WTC11 (cell line): ENCODE measurements at regions not wholly inside any gene's neighbourhood (a gene's known extent, or its start where the extent isn't known, plus 50 kb on each side); places are given as distances from the start of the nearest gene placed in this dataset.
"Not testable (repeated sequence)": the region's sequence is repeated elsewhere in the genome, so short reads cannot be mapped to it uniquely, and the experiment has no call there.

ENCODE experiments used
- ATAC-seq: fragments of 200-7000 bp; cut with Tn5 transposase; 2 replicates; pipeline ENCODE4 v1.10.0; 2021; ENCODE audit warnings: mild to moderate bottlenecking, moderate library complexity
- CTCF ChIA-PET: fragments of 300-600 bp; sonication (Branson Sonifier 250); formaldehyde crosslinking; loops from one replicate; lab custom pipeline; 2021; ENCODE audit warnings: antibody characterized with exemption; lab: Charles Lee
- POLR2A ChIA-PET: fragments of 350-600 bp; sonication (Branson Sonifier 250); formaldehyde crosslinking; loops from one replicate; lab custom pipeline; 2021; ENCODE audit warnings: antibody characterized with exemption; lab: Charles Lee
- DNase-seq: peaks from one replicate; pipeline ENCODE4 v3.0.0; 2021; ENCODE audit warnings: low spot score
- H3K27ac Mint-ChIP-seq: 2 replicates; pipeline ENCODE4 v1.8.0; 2021; ENCODE audit warnings: mixed read lengths
- H3K27me3 Mint-ChIP-seq: 2 replicates; pipeline ENCODE4 v1.8.0; 2021; ENCODE audit warnings: low read depth, mild to moderate bottlenecking, moderate library complexity, mixed read lengths
- H3K36me3 Mint-ChIP-seq: 2 replicates; pipeline ENCODE4 v1.8.0; 2021; ENCODE audit warnings: mixed read lengths
- H3K4me1 Mint-ChIP-seq: 2 replicates; pipeline ENCODE4 v1.8.0; 2022; ENCODE audit warnings: mixed read lengths
- H3K4me3 Mint-ChIP-seq: 2 replicates; pipeline ENCODE4 v1.8.0; 2021; ENCODE audit warnings: mild to moderate bottlenecking, moderate library complexity, mixed read lengths
- H3K9me3 Mint-ChIP-seq: 2 replicates; pipeline ENCODE4 v1.8.0; 2021; ENCODE audit warnings: mixed read lengths
- AFF4 ChIP-seq: sonication (generic); formaldehyde crosslinking; IDR thresholded peaks from 2 replicates; pipeline ENCODE4 v1.8.1; 2023; ENCODE audit warnings: mild to moderate bottlenecking, missing genetic modification reagents, borderline replicate concordance
- ATF1 ChIP-seq: sonication (generic); formaldehyde crosslinking; IDR thresholded peaks from 2 replicates; pipeline ENCODE4 v1.8.1; 2023; ENCODE audit warnings: mild to moderate bottlenecking, moderate library complexity, missing genetic modification reagents
- CTCF ChIP-seq: fragments of 200-600 bp; IDR thresholded peaks from 2 replicates; pipeline ENCODE4 v1.8.0; 2022; ENCODE audit warnings: antibody characterized with exemption
- E2F1 ChIP-seq: sonication (generic); formaldehyde crosslinking; IDR thresholded peaks from 2 replicates; pipeline ENCODE4 v1.8.0; 2022; ENCODE audit warnings: mild to moderate bottlenecking, missing genetic modification reagents
- FOXP4 ChIP-seq: sonication (generic); formaldehyde crosslinking; IDR thresholded peaks from 2 replicates; pipeline ENCODE4 v1.8.0; 2022; ENCODE audit warnings: mild to moderate bottlenecking, missing genetic modification reagents
- GRHL2 ChIP-seq: fragments of 250-450 bp; sonication (Bioruptor Pico); IDR thresholded peaks from 2 replicates; pipeline ENCODE4 v1.8.0; 2022; ENCODE audit warnings: mild to moderate bottlenecking, moderate library complexity; ENCODE audit not compliant: insufficient replicate concordance, severe bottlenecking
- NR1H2 ChIP-seq: sonication (generic); formaldehyde crosslinking; IDR thresholded peaks from 2 replicates; pipeline ENCODE4 v1.9.0; 2021; ENCODE audit warnings: mild to moderate bottlenecking, moderate library complexity, missing genetic modification reagents
- NR2C2 ChIP-seq: sonication (generic); formaldehyde crosslinking; IDR thresholded peaks from 2 replicates; pipeline ENCODE4 v1.8.0; 2022; ENCODE audit warnings: mild to moderate bottlenecking, missing genetic modification reagents
- SP1 ChIP-seq: sonication (generic); formaldehyde crosslinking; conservative IDR thresholded peaks from 2 replicates; pipeline ENCODE4 v1.8.1; 2022; ENCODE audit warnings: missing genetic modification reagents
- STAT6 ChIP-seq: sonication (generic); formaldehyde crosslinking; conservative IDR thresholded peaks from 2 replicates; pipeline ENCODE4 v1.8.1; 2023; ENCODE audit warnings: mild to moderate bottlenecking, low read depth, missing genetic modification reagents, moderate library complexity
- ZMAT4 ChIP-seq: fragments of 250-450 bp; sonication (Bioruptor Pico); IDR thresholded peaks from 2 replicates; pipeline ENCODE4 v1.9.0; 2021; ENCODE audit warnings: mild to moderate bottlenecking
- ZNF121 ChIP-seq: sonication (generic); formaldehyde crosslinking; IDR thresholded peaks from 2 replicates; pipeline ENCODE4 v1.8.0; 2023; ENCODE audit warnings: missing genetic modification reagents
- ZNF263 ChIP-seq: sonication (generic); formaldehyde crosslinking; IDR thresholded peaks from 2 replicates; pipeline ENCODE4 v1.8.1; 2022; ENCODE audit warnings: low read depth, mild to moderate bottlenecking, moderate library complexity, missing genetic modification reagents
- ZNF317 ChIP-seq: sonication (generic); formaldehyde crosslinking; IDR thresholded peaks from 2 replicates; pipeline ENCODE4 v1.8.1; 2023; ENCODE audit warnings: low read depth, mild to moderate bottlenecking, moderate library complexity, missing genetic modification reagents, borderline replicate concordance
- TF ChIP-seq, protein P1 (sequence below): sonication (generic); formaldehyde crosslinking; IDR thresholded peaks from 2 replicates; pipeline ENCODE4 v1.8.1; 2022; ENCODE audit warnings: missing genetic modification reagents, borderline replicate concordance

DNA sequence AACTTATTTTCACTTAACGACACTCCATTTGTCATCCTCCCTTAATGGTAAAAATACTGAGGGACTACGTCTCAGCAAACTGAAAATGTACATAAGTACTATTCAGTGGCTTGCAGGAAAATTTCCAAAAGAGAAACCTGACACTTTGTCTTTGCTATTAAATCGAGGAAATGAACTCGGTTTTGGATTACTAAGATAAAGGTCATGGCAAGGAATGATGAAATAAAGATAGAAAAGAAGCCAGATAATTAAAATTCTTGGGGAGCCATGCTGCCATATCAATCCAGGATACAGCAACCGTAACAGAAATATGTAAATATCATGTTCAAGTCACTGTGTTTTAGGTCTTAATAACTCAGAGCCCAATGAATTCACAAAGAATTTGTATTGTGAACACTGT, 647.8 kb downstream of the CDH9 start (continued):
- TF ChIP-seq, protein P1, sequence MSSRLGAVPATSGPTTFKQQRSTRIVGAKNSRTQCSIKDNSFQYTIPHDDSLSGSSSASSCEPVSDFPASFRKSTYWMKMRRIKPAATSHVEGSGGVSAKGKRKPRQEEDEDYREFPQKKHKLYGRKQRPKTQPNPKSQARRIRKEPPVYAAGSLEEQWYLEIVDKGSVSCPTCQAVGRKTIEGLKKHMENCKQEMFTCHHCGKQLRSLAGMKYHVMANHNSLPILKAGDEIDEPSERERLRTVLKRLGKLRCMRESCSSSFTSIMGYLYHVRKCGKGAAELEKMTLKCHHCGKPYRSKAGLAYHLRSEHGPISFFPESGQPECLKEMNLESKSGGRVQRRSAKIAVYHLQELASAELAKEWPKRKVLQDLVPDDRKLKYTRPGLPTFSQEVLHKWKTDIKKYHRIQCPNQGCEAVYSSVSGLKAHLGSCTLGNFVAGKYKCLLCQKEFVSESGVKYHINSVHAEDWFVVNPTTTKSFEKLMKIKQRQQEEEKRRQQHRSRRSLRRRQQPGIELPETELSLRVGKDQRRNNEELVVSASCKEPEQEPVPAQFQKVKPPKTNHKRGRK (CRISPR knock-in tag) = no peak
- TF ChIP-seq SP1 (CRISPR knock-in tag) (no peak), GRHL2 (no peak), ZNF263 (CRISPR knock-in tag) (no peak), NR1H2 (no peak)

DNA sequence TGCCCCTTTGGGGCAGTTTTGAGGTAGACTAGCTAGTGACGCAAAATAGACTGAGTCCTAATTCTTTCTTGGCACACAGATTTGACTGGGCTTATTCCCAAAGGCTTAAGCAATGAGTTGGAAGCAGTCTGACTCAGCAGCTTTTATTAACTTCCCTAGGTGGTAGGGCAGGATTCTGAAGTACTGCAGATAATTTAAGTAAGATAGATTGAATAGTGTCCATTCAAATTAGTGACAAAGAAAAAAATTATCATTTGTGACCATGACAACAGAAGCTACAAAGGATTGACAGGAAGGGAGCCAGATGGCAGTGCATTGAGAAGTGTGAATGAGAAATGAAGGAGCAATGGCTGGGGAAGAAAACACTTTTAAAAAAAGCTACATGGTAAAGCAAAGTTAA, 649.4 kb downstream of the CDH9 start:
- H3K36me3 Mint-ChIP-seq = peaks cover 12% of the 10 kb centered on the region
- no peak for TF ChIP-seq SP1 (CRISPR knock-in tag)
- TF ChIP-seq STAT6 = no peak
- no peak for TF ChIP-seq ATF1 (CRISPR knock-in tag)
- no peak for TF ChIP-seq FOXP4
- TF ChIP-seq AFF4 (CRISPR knock-in tag) = no peak
- no peak for TF ChIP-seq ZNF121
- TF ChIP-seq CTCF = no peak
- TF ChIP-seq, all 79 proteins: peak for 0
- H3K4me3 Mint-ChIP-seq = no peak overlapping the region
- peaks cover 37% of the 10 kb centered on the region for H3K9me3 Mint-ChIP-seq
- H3K27ac Mint-ChIP-seq = no peak overlapping the region
- H3K27me3 Mint-ChIP-seq = no peaks in the 10 kb centered on the region
- DNase-seq = no peak
- no peak for ATAC-seq
- CTCF ChIA-PET = no interaction called here
- POLR2A ChIA-PET = no interaction called here
- peaks cover 10% of the 10 kb centered on the region for H3K4me1 Mint-ChIP-seq

DNA sequence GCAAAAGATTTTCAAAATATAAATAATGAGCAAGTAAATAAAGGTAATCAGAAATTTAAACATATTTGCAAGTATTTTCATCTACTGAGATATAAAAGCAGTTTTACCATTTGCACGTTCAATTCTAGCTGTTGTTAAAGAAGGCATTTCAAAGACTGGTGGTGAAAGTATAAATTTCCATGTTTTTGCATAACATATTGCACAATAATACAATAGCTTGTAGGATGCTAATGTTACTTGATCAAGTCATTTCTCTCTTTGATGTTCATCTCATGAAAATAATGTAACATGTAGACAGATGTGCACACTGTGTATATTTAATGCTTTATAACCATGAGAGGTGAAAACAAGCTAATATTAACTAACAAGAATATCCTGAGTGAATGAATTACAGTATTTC, 651.9 kb downstream of the CDH9 start:
- CTCF ChIA-PET = no interaction called here
- TF ChIP-seq ZNF317 (no peak), E2F1 (CRISPR knock-in tag) (no peak), ZMAT4 (CRISPR knock-in tag) (no peak), NR2C2 (CRISPR knock-in tag) (no peak)
- no peak for DNase-seq
- ATAC-seq = no peak
- Mint-ChIP-seq H3K4me3 (no peak overlapping the region), H3K4me1 (peaks cover 10% of the 10 kb centered on the region), H3K36me3 (peaks cover 12% of the 10 kb centered on the region), H3K9me3 (peaks cover 32% of the 10 kb centered on the region), H3K27me3 (no peaks in the 10 kb centered on the region), H3K27ac (no peak overlapping the region)
- POLR2A ChIA-PET = no interaction called here

DNA sequence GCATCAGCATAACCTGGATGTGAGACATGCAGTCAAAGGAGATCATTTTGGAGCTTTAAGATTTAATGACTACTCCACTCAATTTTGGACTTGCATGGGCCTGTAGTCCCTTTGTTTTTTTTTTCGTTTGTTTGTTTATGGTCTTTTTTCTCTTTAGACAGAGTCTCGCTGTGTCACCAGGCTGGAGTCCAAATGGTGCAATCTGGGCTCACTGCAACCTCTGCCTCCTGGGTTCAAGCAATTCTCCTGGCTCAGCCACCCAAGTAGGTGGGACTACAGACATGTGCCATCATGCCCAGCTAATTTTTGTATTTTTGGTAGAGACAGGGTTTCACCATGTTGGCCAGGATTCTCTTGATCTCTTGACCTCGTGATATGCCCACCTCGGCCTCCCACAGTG, 673.8 kb downstream of the CDH9 start:
- CTCF ChIA-PET, H3K4me3 Mint-ChIP-seq, POLR2A ChIA-PET, H3K27ac Mint-ChIP-seq, H3K4me1 Mint-ChIP-seq, H3K27me3 Mint-ChIP-seq, ATAC-seq, DNase-seq: not testable (repeated sequence)
- Mint-ChIP-seq H3K9me3 (peaks cover 73% of the 10 kb centered on the region), H3K36me3 (peaks cover 46% of the 10 kb centered on the region)
